22Rv1 (cell line): ENCODE measurements at regions not wholly inside any gene's neighbourhood (a gene's known extent, or its start where the extent isn't known, plus 50 kb on each side); places are given as distances from the start of the nearest gene placed in this dataset.

Experiments used
- H3K27ac ChIP-seq: fragments of 450-650 bp; 2 replicates; pipeline ENCODE4 v1.5.1; 2017
- ZFX ChIP-seq: fragments of 450-650 bp; IDR thresholded peaks from 2 replicates; pipeline ENCODE4 v1.6.1; 2017; ENCODE audit warnings: antibody characterized with exemption, borderline replicate concordance
- TF ChIP-seq, protein P1 (sequence below): fragments of 450-650 bp; IDR thresholded peaks from 2 replicates; pipeline ENCODE4 v1.5.1; 2017; ENCODE audit warnings: mild to moderate bottlenecking

DNA sequence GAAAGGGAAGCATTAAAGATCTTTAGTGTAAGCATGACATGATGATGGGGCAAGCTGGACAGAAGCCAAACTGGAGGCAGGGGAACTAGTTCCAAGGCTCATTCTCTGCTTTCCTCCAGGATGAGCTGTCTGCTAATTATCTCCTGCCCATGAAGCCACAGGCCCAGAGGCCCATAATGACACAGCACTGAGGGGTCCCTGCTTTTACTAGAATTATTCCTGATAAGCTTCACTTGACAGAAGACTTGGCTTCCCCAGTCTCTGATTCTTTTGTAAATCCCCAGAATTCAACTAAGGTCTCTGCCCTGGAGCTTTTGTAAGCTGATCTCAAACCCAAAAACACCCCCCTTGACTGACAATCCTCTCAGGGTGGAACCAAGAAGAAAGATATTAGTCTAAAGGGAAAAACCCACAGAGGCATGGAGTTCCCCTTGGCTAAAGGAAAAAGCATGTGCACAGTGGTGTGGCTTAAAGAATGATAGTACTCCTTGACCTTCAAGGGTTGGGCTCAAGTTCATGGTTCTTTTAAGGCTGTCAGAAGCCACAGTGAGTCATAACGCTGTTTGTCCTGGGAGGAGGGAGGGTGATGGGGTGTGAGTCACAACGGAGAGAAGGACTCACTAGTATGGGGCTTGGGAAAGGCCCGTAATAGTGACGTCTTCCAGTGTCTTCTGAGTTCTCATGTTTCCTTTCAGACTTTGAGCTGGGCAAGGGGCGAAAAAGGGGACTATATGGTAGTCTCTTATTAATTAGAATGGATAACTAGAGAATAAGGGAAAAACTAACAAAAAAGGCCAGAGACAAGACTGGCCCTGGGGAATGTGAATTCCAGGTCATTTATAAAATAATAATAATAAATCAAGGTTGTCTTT is 146.0 kb upstream of the CPEB2 start:
- TF ChIP-seq, protein P1, sequence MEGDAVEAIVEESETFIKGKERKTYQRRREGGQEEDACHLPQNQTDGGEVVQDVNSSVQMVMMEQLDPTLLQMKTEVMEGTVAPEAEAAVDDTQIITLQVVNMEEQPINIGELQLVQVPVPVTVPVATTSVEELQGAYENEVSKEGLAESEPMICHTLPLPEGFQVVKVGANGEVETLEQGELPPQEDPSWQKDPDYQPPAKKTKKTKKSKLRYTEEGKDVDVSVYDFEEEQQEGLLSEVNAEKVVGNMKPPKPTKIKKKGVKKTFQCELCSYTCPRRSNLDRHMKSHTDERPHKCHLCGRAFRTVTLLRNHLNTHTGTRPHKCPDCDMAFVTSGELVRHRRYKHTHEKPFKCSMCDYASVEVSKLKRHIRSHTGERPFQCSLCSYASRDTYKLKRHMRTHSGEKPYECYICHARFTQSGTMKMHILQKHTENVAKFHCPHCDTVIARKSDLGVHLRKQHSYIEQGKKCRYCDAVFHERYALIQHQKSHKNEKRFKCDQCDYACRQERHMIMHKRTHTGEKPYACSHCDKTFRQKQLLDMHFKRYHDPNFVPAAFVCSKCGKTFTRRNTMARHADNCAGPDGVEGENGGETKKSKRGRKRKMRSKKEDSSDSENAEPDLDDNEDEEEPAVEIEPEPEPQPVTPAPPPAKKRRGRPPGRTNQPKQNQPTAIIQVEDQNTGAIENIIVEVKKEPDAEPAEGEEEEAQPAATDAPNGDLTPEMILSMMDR, result no peak
- no peak for TF ChIP-seq ZFX
- H3K27ac ChIP-seq, result no peak overlapping the region

DNA sequence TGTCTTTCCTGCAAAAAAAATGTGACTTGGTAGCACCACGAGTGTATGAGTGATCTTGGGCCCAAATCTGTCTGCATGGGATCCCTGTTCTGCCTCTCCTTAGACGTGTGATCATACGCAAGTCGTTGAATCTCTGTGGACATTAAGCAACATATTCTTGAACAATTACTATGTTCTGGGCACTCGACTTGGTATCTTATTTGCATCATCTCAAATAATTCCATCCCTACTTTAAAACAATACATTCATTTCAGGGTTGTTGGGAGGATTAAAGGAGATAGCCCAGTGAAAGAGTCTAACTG is 145.4 kb upstream of the CPEB2 start:
- H3K27ac ChIP-seq, result no peak overlapping the region
- TF ChIP-seq, protein P1, result no peak
- no peak for TF ChIP-seq ZFX

DNA sequence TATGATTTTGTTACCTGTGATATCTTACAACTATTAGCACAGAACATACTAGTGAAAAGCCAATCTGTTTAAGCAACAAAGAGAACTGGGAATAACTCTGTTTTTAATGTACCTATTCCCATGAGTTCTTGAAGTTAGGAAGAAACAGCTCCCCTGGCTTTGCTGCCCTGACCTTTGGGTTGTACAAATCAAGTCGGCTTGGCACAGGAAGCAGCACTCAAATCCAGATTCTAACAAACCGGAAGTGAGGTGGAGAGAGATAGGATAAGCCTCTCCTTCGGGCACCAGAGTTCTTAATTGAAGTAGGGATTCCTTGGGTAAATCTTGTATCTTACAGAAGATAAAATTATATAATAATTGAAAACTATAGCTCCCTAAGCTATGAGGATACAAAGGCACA is 144.8 kb upstream of the CPEB2 start:
- no peak overlapping the region for H3K27ac ChIP-seq
- TF ChIP-seq ZFX, result no peak
- TF ChIP-seq, protein P1, result no peak

DNA sequence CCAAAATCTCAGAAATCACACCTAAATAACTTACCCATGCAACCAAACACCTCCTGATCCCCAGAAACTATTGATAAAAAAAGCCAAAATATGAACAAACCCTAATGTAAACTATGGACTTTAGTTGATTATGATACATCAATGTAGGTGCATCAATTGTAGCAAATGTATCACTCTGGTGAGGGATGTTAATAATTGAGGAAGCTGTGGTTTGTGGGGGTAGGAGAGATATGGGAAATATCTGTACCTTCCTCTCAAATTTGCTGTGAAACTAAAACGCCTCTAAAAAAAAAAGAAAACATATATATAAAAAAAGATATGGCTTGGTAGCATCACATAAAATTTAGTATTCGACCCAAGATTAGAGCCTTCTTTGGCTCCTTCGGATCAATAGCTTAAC is 144.3 kb upstream of the CPEB2 start:
- TF ChIP-seq, protein P1, result no peak
- no peak for TF ChIP-seq ZFX
- no peak overlapping the region for H3K27ac ChIP-seq

DNA sequence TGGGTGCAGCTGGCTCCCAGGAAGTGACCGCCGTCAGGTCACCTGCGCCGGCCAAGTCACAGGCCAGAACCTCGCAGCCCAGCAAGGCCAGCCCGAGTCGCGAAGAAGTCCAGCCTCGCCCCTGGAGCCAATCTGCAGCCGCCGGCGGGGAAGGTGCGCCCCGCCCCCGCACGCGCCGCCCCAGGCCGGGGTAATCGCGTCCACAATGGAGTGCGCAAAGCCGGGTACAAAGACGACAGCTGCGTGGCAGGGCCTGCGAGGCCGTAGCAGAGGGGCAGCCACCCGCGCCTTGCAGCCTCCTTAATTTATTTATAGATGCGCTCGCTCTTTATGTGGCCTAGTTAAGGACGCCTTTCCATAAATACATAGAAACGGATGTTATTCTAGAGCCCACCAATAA is 139.4 kb upstream of the CPEB2 start:
- TF ChIP-seq, protein P1, result no peak
- TF ChIP-seq ZFX, result no peak
- H3K27ac ChIP-seq, result no peak overlapping the region

DNA sequence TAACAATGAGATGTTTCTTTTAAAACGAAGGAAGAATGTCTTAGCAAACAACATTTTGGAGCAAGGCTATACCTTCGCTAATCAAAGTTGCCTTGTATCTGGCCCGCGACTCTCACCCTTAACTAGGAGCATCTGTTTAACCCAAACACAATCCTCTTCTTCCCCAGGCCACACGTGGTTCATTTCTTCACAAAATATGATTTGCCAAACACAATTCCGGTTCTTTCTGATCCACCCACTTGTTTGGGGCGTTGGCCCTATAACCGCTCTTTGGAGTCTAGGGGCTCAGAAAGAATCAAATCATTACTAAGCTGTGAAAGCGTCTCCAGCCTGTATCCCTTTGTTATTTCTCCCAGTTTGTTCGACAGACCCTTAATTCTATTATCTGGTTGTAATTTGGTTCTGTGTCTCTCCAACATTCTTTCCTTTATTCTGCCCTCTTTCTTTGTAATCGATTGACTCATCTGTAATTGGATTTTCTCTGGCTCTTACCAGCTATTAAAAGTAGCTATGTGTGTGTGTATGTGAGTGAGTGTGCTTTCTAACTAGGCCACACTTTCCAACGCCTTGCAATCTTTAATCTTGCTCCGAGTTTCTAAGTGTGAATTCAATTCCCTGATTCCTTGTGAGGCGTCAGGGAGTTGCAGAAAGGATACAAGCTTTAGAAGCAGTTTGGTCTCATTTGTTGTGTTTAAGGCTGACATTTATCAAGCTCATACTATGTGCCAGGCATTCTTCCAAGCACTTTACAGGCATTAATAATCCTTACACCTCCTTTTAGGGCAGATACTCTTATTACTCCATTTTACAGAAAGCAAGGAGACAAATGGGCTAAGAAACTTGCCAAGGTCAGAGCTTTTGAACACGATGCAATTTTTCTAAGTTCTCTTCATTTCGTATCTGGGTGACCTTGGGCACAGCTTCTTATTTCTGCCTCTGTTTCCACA is 138.6 kb upstream of the CPEB2 start:
- H3K27ac ChIP-seq, result no peak overlapping the region
- TF ChIP-seq, protein P1, result no peak
- TF ChIP-seq ZFX, result no peak
